GDM1 (cell line): ENCODE measurements at regions not wholly inside any gene's neighbourhood (a gene's known extent, or its start where the extent isn't known, plus 50 kb on each side); places are given as distances from the start of the nearest gene placed in this dataset.

Source experiments
- DNase-seq: peaks from one replicate; lab custom pipeline; 2025; lab: John Stamatoyannopoulos, UW

DNA sequence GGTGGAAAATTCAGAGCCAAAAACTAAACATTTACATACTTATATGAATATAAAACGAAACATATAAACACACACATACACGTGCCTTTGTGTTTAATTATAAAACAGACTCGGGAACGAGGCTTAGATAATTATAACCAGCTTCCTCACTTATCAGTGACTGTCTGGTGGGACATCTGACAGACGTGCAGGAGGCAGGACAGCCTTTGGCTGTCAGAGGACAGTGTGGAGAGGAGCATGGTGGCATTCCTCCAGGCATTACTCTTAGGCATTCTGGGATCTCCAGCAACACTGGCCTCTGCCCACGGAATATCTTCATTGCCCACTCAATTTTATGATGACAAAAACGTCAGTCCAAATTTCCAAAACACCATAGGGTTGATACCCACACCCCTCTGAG is 262.2 kb upstream of the NFE2L3 start:
- DNase-seq, result no peak

DNA sequence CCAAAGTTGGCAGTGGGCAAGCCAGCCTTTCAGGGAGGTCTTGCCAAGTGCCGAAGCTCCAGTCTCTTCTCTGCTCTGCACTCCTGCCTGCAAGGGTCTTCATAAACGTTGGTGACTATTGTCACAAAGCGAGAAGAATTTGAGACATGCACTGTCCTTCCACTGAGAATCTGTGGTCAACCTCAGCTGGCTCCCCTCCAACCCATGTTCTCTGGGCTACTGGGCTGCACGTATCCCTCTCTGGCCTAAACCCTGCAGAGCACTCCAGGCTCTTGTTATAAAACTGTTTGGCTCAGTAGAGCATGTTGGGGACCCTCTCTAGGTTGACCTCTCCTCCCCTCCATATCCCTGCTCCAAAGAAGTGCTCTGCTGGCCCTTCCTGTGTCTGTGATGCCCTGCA is 260.4 kb upstream of the NFE2L3 start:
- DNase-seq, result no peak

GRCh38 chr7:25893436-25893835 is 258.6 kb upstream of the NFE2L3 start:
- DNase-seq, result no peak

- no peak for DNase-seq
Observed at GRCh38 chr7:25894002-25894901, 257.7 kb upstream of the NFE2L3 start.

DNA sequence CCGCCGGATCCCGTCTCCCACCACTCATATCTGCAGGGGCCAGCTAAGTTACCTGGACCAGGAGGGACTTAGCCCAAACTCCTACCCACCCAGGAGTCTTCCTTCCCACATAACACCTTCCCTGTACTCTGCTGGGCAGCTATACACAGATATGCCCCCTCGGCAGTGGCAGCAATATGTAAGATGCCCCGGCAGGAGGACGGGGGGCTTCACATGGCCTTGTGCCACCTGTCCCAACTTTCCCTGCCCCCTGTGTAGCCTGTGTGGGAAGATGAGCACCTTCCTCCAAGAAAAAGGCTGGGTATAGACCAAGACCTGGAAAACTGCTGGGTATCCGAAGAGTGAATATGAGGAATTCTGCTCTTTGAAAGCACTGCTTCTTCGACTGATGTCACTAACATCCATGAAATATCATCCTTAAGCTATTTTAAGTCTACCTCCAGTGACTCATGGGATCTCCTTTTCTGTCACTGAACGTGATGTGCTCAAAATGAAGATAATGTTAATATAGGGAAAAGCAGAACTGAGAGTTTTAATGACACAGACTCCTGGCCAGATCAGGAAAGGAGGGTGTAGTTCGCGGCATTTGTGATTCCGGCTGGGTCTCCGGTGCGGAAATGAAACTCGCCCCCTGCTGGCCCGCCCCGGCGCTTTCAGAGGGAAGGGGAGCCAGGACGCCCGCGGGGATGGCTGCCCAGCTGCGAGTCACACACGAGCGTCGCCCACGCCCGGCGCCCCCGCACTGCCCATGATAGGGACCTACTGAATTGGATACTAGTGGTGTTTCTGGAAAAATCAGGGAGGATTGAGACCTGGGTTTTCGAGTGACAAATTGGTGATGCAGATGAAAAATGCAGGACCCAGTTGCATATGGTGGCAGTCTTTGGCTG is 256.9 kb upstream of the NFE2L3 start:
- DNase-seq, result peak; percentile 67

DNA sequence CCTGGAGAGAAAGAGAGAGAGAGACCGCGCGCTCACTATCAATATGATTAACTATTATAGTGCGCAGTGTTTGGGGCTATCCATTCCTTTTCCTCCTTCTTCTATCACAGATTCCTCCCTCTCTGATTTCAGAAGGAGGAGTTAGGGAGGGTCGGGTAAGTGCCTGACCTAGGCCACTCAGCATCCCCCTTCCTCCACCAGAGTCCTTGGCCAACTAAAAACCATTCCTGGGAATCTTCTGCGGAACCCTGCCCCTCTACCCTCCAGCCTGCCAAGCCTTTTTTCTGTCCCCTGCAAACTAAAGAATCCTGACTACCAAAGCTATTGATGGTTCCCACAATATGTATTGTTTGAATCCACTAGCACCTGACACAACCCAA is 256.2 kb upstream of the NFE2L3 start:
- DNase-seq, result no peak

DNA sequence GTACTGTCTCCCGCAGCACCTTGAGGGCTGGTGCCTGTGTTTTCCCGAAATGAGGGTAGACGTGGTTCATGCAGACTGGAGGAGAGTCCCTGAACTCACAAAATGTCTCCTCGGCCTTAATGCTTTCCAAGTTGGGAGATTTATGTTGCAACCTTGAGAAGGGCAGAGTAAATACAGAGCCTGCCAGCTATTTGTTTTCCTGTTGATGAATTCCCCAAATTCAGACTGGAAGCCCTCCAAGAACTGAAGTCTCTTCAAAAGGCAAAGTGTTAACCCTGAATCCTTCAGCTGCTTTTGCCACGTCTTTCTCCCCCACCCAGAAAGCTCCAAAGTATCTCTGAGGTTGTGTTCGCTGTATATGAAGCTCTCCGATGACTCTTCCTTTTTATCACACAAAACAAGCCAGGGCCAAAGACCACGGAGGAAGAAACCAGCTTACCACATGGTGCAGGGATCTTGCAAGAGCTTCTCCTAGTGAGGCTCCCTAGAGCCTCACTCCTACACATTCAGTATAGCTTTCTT is 254.7 kb upstream of the NFE2L3 start:
- peak; percentile 48 for DNase-seq

DNA sequence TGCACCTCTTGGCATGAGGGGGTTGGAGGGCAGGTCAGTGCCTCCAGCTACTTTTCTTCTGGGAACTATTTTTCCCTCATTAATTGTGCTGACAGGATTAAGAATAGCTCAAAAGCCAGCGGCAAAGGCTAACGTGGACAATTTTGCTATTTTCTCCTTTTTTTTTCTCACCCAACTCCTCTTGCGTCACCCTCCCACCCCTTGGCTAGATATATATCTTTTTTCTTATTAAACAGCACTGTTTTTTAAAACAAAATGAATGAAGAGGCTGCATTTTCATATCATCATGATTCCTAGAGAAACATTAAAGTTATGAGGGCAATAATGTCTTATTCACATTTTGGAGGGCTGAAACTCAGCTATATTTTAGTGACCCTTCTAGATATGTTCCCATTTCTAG is 251.8 kb upstream of the NFE2L3 start:
- DNase-seq, result no peak

DNA sequence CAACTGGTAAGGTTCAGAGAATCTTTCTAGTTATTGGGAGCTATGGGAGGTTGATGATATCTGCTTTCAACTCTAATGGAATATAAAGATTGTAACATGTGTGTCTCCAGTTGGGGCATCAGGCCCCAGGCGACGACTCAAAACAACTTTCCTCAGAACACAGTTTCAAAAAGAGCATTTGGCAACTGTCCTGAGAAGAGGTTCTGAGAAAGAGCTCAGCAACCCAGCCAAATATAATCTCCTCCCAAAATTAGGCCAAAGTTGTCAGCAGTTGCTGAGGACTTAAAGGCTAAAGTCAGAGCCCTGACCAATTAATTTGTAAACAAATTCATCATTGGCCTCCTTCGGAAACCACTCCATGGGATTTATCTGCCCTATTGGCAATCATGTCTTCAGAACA is 251.1 kb upstream of the NFE2L3 start:
- DNase-seq, result no peak

DNA sequence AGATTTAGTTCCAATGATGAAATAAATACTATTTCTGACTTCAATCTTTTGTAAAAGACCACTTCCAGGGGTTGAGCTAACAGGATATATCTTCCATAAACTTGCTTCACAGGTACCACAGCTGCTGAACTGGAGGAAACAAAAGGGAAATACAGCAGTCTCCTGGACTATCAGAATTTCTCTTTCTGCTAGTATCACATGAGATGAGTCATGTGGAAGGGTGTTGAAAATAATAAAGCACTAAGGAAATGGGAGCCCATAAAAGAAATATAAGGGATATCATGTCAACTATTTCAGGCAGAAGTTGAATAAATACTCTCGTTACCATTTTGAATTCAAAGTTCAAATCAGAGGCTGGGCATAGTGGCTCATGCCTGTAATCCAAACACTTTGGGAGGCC is 250.3 kb upstream of the NFE2L3 start:
- DNase-seq, result no peak

DNA sequence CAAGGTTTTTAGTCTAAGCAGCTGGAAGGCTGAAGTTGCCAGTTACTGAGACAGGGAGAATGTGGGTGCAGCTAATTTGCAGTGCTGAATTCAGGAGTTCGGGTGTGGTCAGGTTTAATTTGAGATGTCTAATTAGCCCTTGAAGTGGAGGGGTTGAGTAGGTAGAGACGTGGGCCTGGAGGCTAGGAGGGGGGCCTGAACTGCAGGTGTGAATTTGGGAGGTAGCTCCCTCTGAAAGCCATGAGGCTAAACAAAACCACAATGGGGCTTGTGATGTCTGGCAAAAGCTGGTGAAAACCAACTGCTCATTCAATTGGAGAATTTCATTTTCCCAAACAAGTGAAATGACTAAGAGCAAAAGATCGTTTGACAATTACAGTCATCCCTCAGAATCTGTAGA is 246.0 kb upstream of the NFE2L3 start:
- no peak for DNase-seq

- no peak for DNase-seq
Observed at GRCh38 chr7:25906760-25907159, 245.2 kb upstream of the NFE2L3 start.

DNA sequence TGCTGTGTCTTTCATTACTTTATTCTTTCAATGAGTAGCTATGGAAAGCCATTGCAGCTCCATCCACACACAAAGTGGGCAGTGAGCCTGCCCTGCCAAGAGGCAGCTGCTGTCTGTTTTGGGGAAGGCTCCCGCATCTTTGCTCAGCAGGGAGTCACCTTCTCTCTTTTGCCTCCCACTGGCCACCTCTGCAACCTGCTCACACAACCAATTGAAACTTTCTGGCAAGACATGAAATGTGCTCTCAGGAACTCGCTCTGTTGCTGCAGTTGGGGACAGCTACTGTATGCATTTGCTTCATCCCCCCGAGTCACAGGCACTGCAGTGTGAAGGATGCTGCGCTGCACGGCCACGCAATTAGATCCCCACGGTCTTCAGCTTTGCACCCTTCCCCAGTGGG is 244.8 kb upstream of the NFE2L3 start:
- DNase-seq, result no peak

- no peak for DNase-seq
Observed at GRCh38 chr7:25907731-25908130, 244.3 kb upstream of the NFE2L3 start.

- DNase-seq, result no peak
Observed at GRCh38 chr7:25908154-25908949, 243.6 kb upstream of the NFE2L3 start.

DNA sequence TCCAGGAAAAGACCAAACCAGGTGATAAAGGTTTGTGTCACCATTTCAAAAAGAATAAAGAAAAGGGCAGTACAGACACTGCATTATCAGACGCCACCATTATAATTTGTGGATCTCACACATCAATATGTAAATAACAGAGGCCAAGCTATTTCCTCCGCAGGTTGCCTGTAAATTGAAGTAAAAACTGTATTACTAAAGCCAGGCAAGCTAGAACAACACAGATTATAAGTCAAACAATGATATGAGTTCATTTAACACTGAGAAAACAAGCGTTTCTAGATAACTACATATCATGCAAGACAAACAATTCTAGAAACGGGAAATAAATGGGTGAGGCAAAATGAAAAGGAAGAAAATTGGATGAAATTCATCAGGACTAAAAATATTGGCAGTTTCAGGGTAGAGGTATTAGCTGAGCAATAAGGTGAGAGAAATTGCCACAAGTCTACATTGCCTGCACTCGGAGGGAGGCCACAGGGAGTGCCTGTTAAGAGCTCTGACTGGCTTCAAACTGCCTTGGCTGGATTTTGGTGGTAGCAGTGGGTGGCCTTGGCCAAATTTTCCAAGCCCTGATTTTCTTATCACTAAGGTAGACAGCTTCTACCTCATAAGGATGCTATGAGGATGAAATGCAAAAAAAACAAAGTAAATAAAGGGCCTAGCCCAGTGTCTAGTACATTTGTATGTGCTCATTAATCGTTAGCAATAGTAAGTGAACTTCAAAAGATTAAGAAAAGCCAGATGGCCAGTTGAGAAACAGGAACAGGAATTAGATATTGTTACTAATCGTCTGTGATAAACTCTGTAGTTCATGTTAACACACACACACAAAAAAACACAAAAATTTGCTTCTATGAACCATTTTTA is 240.0 kb upstream of the NFE2L3 start:
- DNase-seq, result no peak

DNA sequence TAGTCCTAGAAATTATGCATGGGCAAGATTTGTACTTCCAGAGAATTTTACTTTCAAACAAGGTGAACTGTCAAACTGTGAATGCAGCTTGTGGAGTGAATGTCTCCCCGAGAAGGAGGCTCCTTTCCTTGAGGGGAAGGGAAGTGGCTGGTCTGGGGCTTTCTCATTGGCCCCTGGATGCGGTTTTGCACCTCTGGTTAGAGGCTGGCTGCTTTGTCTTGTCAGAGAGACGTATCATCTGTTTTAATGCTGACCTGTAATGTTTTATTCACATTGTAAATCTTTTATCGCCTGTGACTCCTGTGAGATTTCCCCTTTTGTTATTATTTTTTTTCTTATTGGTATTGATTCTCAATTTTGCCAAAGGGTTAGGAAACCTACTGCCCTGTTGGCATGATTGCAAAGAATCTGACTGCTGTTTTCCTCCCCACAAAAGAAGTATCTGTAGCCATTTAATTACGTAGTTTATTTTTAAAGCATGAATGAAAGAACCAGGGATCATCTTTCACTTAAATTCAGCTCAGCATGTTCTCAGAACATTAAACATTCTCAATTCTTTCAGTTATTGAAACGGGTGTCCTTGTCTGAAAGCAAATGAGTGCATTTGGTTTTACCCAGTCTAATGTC is 238.3 kb upstream of the NFE2L3 start:
- DNase-seq, result no peak

DNA sequence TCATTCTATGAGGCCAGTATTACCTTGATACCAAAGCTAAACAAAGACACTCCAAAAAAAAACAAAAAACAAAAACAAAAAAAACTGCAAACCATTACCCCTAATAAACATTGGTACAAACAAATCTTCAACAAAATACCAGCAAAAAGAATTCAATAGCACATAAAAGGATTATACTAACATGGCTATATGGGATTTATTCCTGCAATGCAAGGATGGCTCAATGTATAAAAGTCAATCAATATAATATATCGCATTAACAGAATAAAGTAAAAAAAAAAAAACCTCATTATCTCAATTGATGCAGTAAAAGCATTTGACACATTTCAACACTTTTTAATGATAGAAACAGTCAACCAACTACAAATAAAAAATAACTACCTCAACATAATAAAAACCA is 233.3 kb upstream of the NFE2L3 start:
- no peak for DNase-seq

- DNase-seq, result no peak
Observed at GRCh38 chr7:25922296-25922695, 229.7 kb upstream of the NFE2L3 start.

GRCh38 chr7:25923741-25924460 is 228.1 kb upstream of the NFE2L3 start:
- no peak for DNase-seq
